Endothelial cell of umbilical vein (primary cell): ENCODE measurements at regions not wholly inside any gene's neighbourhood (a gene's known extent, or its start where the extent isn't known, plus 50 kb on each side); places are given as distances from the start of the nearest gene placed in this dataset.

Experiments used
- BruUV-seq: library from RNA; stranded (reverse); fragments of 400-500 nt; replicated peaks from 2 replicates; lab custom pipeline; 2021; lab: Mats Ljungman, UMichigan
- CTCF ChIA-PET: fragments of 300-600, 350-600 bp; sonication (Branson Sonifier 250); formaldehyde crosslinking; loops from one replicate; lab custom pipeline; 2021; ENCODE audit warnings: antibody characterized with exemption, inconsistent platforms; lab: Charles Lee
- POLR2A ChIA-PET: fragments of 300-600, 350-600 bp; sonication (Branson Sonifier 250); formaldehyde crosslinking; loops from one replicate; lab custom pipeline; 2021; ENCODE audit warnings: antibody characterized with exemption, inconsistent platforms; lab: Charles Lee
- DNase-seq: peaks from one replicate; pipeline ENCODE4 v3.0.0-alpha.2; 2011; ENCODE audit warnings: low read depth, low spot score
- FAIRE-seq: peaks from 2 replicates; lab custom pipeline; 2011; peaks lifted over from hg19 to GRCh38; lab: Jason Lieb, UNC
- H2AFZ ChIP-seq: 2 replicates; pipeline ENCODE4 v1.6.0; 2012; ENCODE audit warnings: low read depth, low read length, control low read depth, inconsistent platforms
- H3K27ac ChIP-seq: 2 replicates; pipeline ENCODE4 v1.5.1; 2011; ENCODE audit warnings: low read depth, mild to moderate bottlenecking, control low read depth, low read length, moderate library complexity; ENCODE audit not compliant: insufficient read depth
- H3K27me3 ChIP-seq, 2 experiments: 2 replicates each; pipeline versions ENCODE4 v1.6.0 to v1.6.1; 2011; ENCODE audit warnings: low read length in 2 of 2, mixed read lengths in 1 of 2; ENCODE audit not compliant: control insufficient read depth in 2 of 2, insufficient read depth in 2 of 2
- H3K36me3 ChIP-seq, 2 experiments: 2 replicates in 1 of 2; 3 replicates in 1 of 2; pipeline ENCODE4 v1.5.1; 2011; ENCODE audit warnings: low read length in 2 of 2, mild to moderate bottlenecking in 1 of 2, moderate library complexity in 1 of 2; ENCODE audit not compliant: control insufficient read depth in 2 of 2, insufficient read depth in 2 of 2; ENCODE audit errors: extremely low read depth in 1 of 2
- H3K4me1 ChIP-seq: 3 replicates; pipeline ENCODE4 v1.5.1; 2011; ENCODE audit warnings: mild to moderate bottlenecking, low read length; ENCODE audit not compliant: control insufficient read depth, insufficient read depth; ENCODE audit errors: extremely low read depth
- H3K4me2 ChIP-seq: 2 replicates; pipeline ENCODE4 v1.6.1; 2011; ENCODE audit warnings: low read length, control low read depth, mixed read lengths; ENCODE audit not compliant: insufficient read depth
- H3K4me3 ChIP-seq, 3 experiments: fragments of 200-600 bp in 1 of 3; sonication (generic), shearing (Covaris generic) in 1 of 3; replicated peaks in 1 of 3; 2 replicates each; pipeline ENCODE4 v1.5.1; 2011 to 2016; ENCODE audit warnings: control low read depth in 3 of 3, low read length in 3 of 3, mild to moderate bottlenecking in 2 of 3, inconsistent platforms in 1 of 3, low read depth in 1 of 3, moderate library complexity in 1 of 3; ENCODE audit not compliant: insufficient read depth in 1 of 3
- H3K79me2 ChIP-seq: 2 replicates; pipeline ENCODE4 v1.6.0; 2012; ENCODE audit warnings: low read length, inconsistent platforms; ENCODE audit not compliant: control insufficient read depth, insufficient read depth
- H3K9ac ChIP-seq: replicated peaks from 2 replicates; pipeline ENCODE3; 2011; ENCODE audit warnings: low read length, control low read depth; ENCODE audit not compliant: insufficient read depth; ENCODE audit errors: extremely low read depth
- H3K9me1 ChIP-seq: replicated peaks from 3 replicates; pipeline ENCODE4 v1.6.0; 2011; ENCODE audit warnings: mild to moderate bottlenecking, low read length; ENCODE audit not compliant: control insufficient read depth, insufficient read depth; ENCODE audit errors: extremely low read depth
- H3K9me3 ChIP-seq: replicated peaks from 2 replicates; pipeline ENCODE4 v1.5.1; 2012; ENCODE audit warnings: low read length, inconsistent platforms; ENCODE audit not compliant: control insufficient read depth, insufficient read depth
- H4K20me1 ChIP-seq: replicated peaks from 2 replicates; pipeline ENCODE3; 2011; ENCODE audit warnings: mild to moderate bottlenecking, low read length; ENCODE audit not compliant: control insufficient read depth, insufficient read depth; ENCODE audit errors: extremely low read depth
- CTCF ChIP-seq, 2 donors: IDR thresholded peaks; 1 replicate in 1 of 2; 2 replicates in 1 of 2; pipeline ENCODE4 v1.5.1; 2011; ENCODE audit warnings: low read length in 2 of 2, mild to moderate bottlenecking in 2 of 2, moderate library complexity in 2 of 2, control low read depth in 1 of 2, inconsistent platforms in 1 of 2, low read depth in 1 of 2; ENCODE audit not compliant: insufficient read depth in 1 of 2; ENCODE audit errors: extremely low read depth in 1 of 2
- EZH2 ChIP-seq: IDR thresholded peaks from 2 replicates; pipeline ENCODE4 v1.6.1; 2012; ENCODE audit warnings: borderline replicate concordance, low read depth, mild to moderate bottlenecking, moderate library complexity, low read length, inconsistent platforms; ENCODE audit not compliant: severe bottlenecking
- FOS ChIP-seq: IDR thresholded peaks from 2 replicates; pipeline ENCODE4 v1.6.1; 2011; ENCODE audit warnings: mild to moderate bottlenecking, low read length, moderate library complexity, borderline replicate concordance; ENCODE audit not compliant: insufficient read depth
- GATA2 ChIP-seq: IDR thresholded peaks from 2 replicates; pipeline ENCODE4 v1.7.0; 2011; ENCODE audit warnings: low read depth, mild to moderate bottlenecking, moderate library complexity, mixed read lengths, low read length; ENCODE audit not compliant: insufficient read length, insufficient read depth
- JUN ChIP-seq: IDR thresholded peaks from 2 replicates; pipeline ENCODE4 v1.6.1; 2011; ENCODE audit warnings: borderline replicate concordance, low read depth; ENCODE audit not compliant: insufficient read length, insufficient read depth
- MAX ChIP-seq: IDR thresholded peaks from 2 replicates; pipeline ENCODE4 v1.6.1; 2011; ENCODE audit not compliant: insufficient read depth, insufficient read length
- MYC ChIP-seq: IDR thresholded peaks from one replicate; pipeline ENCODE4 v1.6.1; 2011; ENCODE audit warnings: mild to moderate bottlenecking, low read depth, low read length
- POLR2A ChIP-seq: IDR thresholded peaks from 2 replicates; pipeline ENCODE4 v1.6.1; 2012; ENCODE audit warnings: low read depth, mild to moderate bottlenecking, control low read depth, low read length
- POLR2AphosphoS5 ChIP-seq: IDR thresholded peaks from 2 replicates; pipeline ENCODE4 v1.6.1; 2012; ENCODE audit warnings: low read depth, mild to moderate bottlenecking, control low read depth, low read length, moderate library complexity; ENCODE audit not compliant: insufficient read depth
- dilution Hi-C: fragments of 300-500 bp; cut with MboI; formaldehyde crosslinking; loops from one replicate; pipeline ENCODE4 v1.15.0; 2019; ENCODE audit warnings: low sequenced_read_pairs; ENCODE audit not compliant: extremely low pct_ligation_motif_present
- intact Hi-C: fragments of 100-400 bp; cut with micrococcal nuclease; formaldehyde crosslinking; loops from one replicate; pipeline ENCODE4 v1.10.0; 2022

GRCh38 chr4:32661229-32661628 is 1941.1 kb downstream of the PCDH7 start:
- Histone ChIP-seq H3K27ac (no peak overlapping the region), H3K9me3 (peaks cover 2% of the 10 kb centered on the region), H4K20me1 (no peaks in the 10 kb centered on the region), H3K4me1 (no peaks in the 10 kb centered on the region), H3K36me3 (no peaks in the 10 kb centered on the region), H3K9ac (no peak overlapping the region), H3K4me3 (no peak overlapping the region), H2AFZ (no peak overlapping the region), H3K27me3 (no peaks in the 10 kb centered on the region), H3K4me2 (no peak overlapping the region), H3K79me2 (no peaks in the 10 kb centered on the region), H3K9me1 (no peaks in the 10 kb centered on the region)
- intact Hi-C loops (no loop called here), dilution Hi-C loops (no loop called here)
- no TSS peak for BruUV-seq
- DNase-seq (no peak), FAIRE-seq (no peak)
- TF ChIP-seq MYC (no peak), FOS (no peak), EZH2 (no peak), GATA2 (no peak), POLR2AphosphoS5 (no peak), MAX (no peak), JUN (no peak)
- ChIA-PET POLR2A (no interaction called here), CTCF (no interaction called here)

- no peaks in the 10 kb centered on the region for H3K36me3 ChIP-seq
- no peak overlapping the region for H3K27ac ChIP-seq
- no peak for DNase-seq
- no peak overlapping the region for H3K9ac ChIP-seq
- no peak overlapping the region for H2AFZ ChIP-seq
- dilution Hi-C loops = no loop called here
- no peaks in the 10 kb centered on the region for H3K79me2 ChIP-seq
- POLR2A ChIA-PET = no interaction called here
- TF ChIP-seq CTCF (IDR thresholded peaks at IDR 0.05; ENCODE audit: extremely low read depth in 1 of 2, insufficient read depth in 1 of 2, low read depth in 1 of 2, low read length in 2 of 2) (no peak), EZH2 (no peak), GATA2 (no peak), POLR2AphosphoS5 (no peak), MAX (no peak), MYC (no peak), POLR2A (no peak), FOS (no peak), JUN (no peak)
- H3K9me1 ChIP-seq = no peaks in the 10 kb centered on the region
- H3K4me1 ChIP-seq = no peaks in the 10 kb centered on the region
- no peak for FAIRE-seq
- no peaks in the 10 kb centered on the region for H3K27me3 ChIP-seq
- H3K4me3 ChIP-seq = no peak overlapping the region
- no peak overlapping the region for H3K4me2 ChIP-seq
- peaks cover 2% of the 10 kb centered on the region for H3K9me3 ChIP-seq
- BruUV-seq = no TSS peak
- no peaks in the 10 kb centered on the region for H4K20me1 ChIP-seq
- intact Hi-C loops = no loop called here
- CTCF ChIA-PET = no interaction called here
Observed at GRCh38 chr4:32662803-32663202, 1942.6 kb downstream of the PCDH7 start.
